Stimulated activated effector memory CD8-positive, alpha-beta T cell treated with anti-CD3 and anti-CD28 coated beads, Interleukin-12 subunit alpha, Interleukin-12 subunit beta, amount 100 ng/mL, for 72 hours (primary cell): ENCODE measurements at regions not wholly inside any gene's neighbourhood (a gene's known extent, or its start where the extent isn't known, plus 50 kb on each side); places are given as distances from the start of the nearest gene placed in this dataset.

Source experiments
- ATAC-seq: fragments of 150-1000 bp; cut with Tn5 transposase; 2 replicates; pipeline ENCODE4 v1.10.0; 2021
- DNase-seq, 2 donors: peaks; one replicate each; pipeline ENCODE4 v3.0.0; 2021 to 2022; ENCODE audit warnings: low spot score in 2 of 2
- H3K27ac Mint-ChIP-seq: one replicate; pipeline ENCODE4 v1.8.0; 2022; ENCODE audit warnings: mild to moderate bottlenecking, mixed read lengths
- H3K36me3 Mint-ChIP-seq: one replicate; pipeline ENCODE4 v1.8.0; 2022; ENCODE audit warnings: mild to moderate bottlenecking, mixed read lengths
- H3K4me1 Mint-ChIP-seq: one replicate; pipeline ENCODE4 v1.8.0; 2022; ENCODE audit warnings: mixed read lengths
- H3K4me3 Mint-ChIP-seq: one replicate; pipeline ENCODE4 v1.8.0; 2022; ENCODE audit warnings: mild to moderate bottlenecking, mixed read lengths
- H3K9me3 Mint-ChIP-seq: one replicate; pipeline ENCODE4 v1.8.0; 2022; ENCODE audit warnings: mixed read lengths

GRCh38 chr10:123529146-123529760, 136.9 kb upstream of the GPR26 start:
- ATAC-seq (no peak), DNase-seq (peak in 1 of 2 donors; percentile 36)
- Mint-ChIP-seq H3K27ac (no peak overlapping the region), H3K4me3 (no peak overlapping the region), H3K4me1 (no peaks in the 10 kb centered on the region), H3K36me3 (no peaks in the 10 kb centered on the region), H3K9me3 (peaks cover 7% of the 10 kb centered on the region)

GRCh38 chr10:123530166-123530870, 135.8 kb upstream of the GPR26 start:
- Mint-ChIP-seq H3K9me3 (peaks cover 7% of the 10 kb centered on the region), H3K36me3 (no peaks in the 10 kb centered on the region), H3K4me1 (no peaks in the 10 kb centered on the region), H3K27ac (no peak overlapping the region), H3K4me3 (no peak overlapping the region)
- ATAC-seq = no peak
- DNase-seq = peak in 1 of 2 donors; percentile 25

- H3K4me1 Mint-ChIP-seq = no peaks in the 10 kb centered on the region
- ATAC-seq (no peak), DNase-seq (peak in 1 of 2 donors; percentile 8)
- no peak overlapping the region for H3K4me3 Mint-ChIP-seq
- H3K27ac Mint-ChIP-seq = no peak overlapping the region
- H3K9me3 Mint-ChIP-seq = peaks cover 7% of the 10 kb centered on the region
- H3K36me3 Mint-ChIP-seq = no peaks in the 10 kb centered on the region
These were observed 130.8 kb upstream of the GPR26 start for GRCh38 chr10:123535386-123535785.

GRCh38 chr10:123536176-123536845, 129.8 kb upstream of the GPR26 start:
- ATAC-seq (peak; percentile 36), DNase-seq (peak in 1 of 2 donors; percentile 20)
- no peak overlapping the region for H3K27ac Mint-ChIP-seq
- no peaks in the 10 kb centered on the region for H3K36me3 Mint-ChIP-seq
- no peak overlapping the region for H3K4me3 Mint-ChIP-seq
- H3K4me1 Mint-ChIP-seq = no peaks in the 10 kb centered on the region
- H3K9me3 Mint-ChIP-seq = peaks cover 7% of the 10 kb centered on the region

- Mint-ChIP-seq H3K4me3 (no peak overlapping the region), H3K36me3 (no peaks in the 10 kb centered on the region), H3K27ac (no peak overlapping the region), H3K4me1 (no peaks in the 10 kb centered on the region), H3K9me3 (peaks cover 3% of the 10 kb centered on the region)
- DNase-seq (peak in 1 of 2 donors; percentile 12), ATAC-seq (no peak)
These were observed 128.8 kb upstream of the GPR26 start for GRCh38 chr10:123537188-123537961.

GRCh38 chr10:123538401-123539320, 127.5 kb upstream of the GPR26 start:
- Mint-ChIP-seq H3K27ac (no peak overlapping the region), H3K9me3 (no peaks in the 10 kb centered on the region), H3K36me3 (no peaks in the 10 kb centered on the region), H3K4me3 (no peak overlapping the region), H3K4me1 (no peaks in the 10 kb centered on the region)
- DNase-seq (peak in 1 of 2 donors; percentile 18), ATAC-seq (no peak)

- Mint-ChIP-seq H3K4me1 (no peaks in the 10 kb centered on the region), H3K4me3 (no peak overlapping the region), H3K36me3 (no peaks in the 10 kb centered on the region), H3K27ac (no peak overlapping the region), H3K9me3 (peaks cover 10% of the 10 kb centered on the region)
- DNase-seq = peak in 1 of 2 donors; percentile 20
- no peak for ATAC-seq
These were observed 121.2 kb upstream of the GPR26 start for GRCh38 chr10:123544986-123545385.

- ATAC-seq (no peak), DNase-seq (peak in 1 of 2 donors; percentile 12)
These were observed 117.4 kb upstream of the GPR26 start for GRCh38 chr10:123548770-123549169.

GRCh38 chr10:123549761-123550454, 116.2 kb upstream of the GPR26 start:
- Mint-ChIP-seq H3K4me1 (no peaks in the 10 kb centered on the region), H3K36me3 (no peaks in the 10 kb centered on the region), H3K9me3 (peaks cover 4% of the 10 kb centered on the region), H3K27ac (no peak overlapping the region), H3K4me3 (no peak overlapping the region)
- ATAC-seq (no peak), DNase-seq (peak in 1 of 2 donors; percentile 34)

More at GRCh38 chr10:123548770-123549169, 117.4 kb upstream of the GPR26 start:
- Mint-ChIP-seq H3K9me3 (peaks cover 10% of the 10 kb centered on the region), H3K36me3 (no peaks in the 10 kb centered on the region), H3K4me1 (no peaks in the 10 kb centered on the region), H3K27ac (no peak overlapping the region), H3K4me3 (no peak overlapping the region)

- Mint-ChIP-seq H3K4me3 (no peak overlapping the region), H3K27ac (no peak overlapping the region), H3K9me3 (peaks cover under 1% of the 10 kb centered on the region), H3K36me3 (no peaks in the 10 kb centered on the region), H3K4me1 (no peaks in the 10 kb centered on the region)
- ATAC-seq (no peak), DNase-seq (peak in 1 of 2 donors; percentile 13)
These were observed 115.5 kb upstream of the GPR26 start for GRCh38 chr10:123550675-123551096.

- Mint-ChIP-seq H3K9me3 (no peaks in the 10 kb centered on the region), H3K27ac (no peak overlapping the region), H3K4me1 (no peaks in the 10 kb centered on the region), H3K4me3 (no peak overlapping the region), H3K36me3 (no peaks in the 10 kb centered on the region)
- DNase-seq (peak in 1 of 2 donors; percentile 18), ATAC-seq (no peak)
These were observed 114.9 kb upstream of the GPR26 start for GRCh38 chr10:123551259-123551658.

GRCh38 chr10:123552760-123553554, 113.2 kb upstream of the GPR26 start:
- peak in 1 of 2 donors; percentile 36 for DNase-seq
- no peaks in the 10 kb centered on the region for H3K4me1 Mint-ChIP-seq
- no peak overlapping the region for H3K27ac Mint-ChIP-seq
- no peaks in the 10 kb centered on the region for H3K36me3 Mint-ChIP-seq
- no peaks in the 10 kb centered on the region for H3K9me3 Mint-ChIP-seq
- H3K4me3 Mint-ChIP-seq = no peak overlapping the region
- no peak for ATAC-seq

GRCh38 chr10:123553810-123554430, 112.2 kb upstream of the GPR26 start:
- no peak overlapping the region for H3K27ac Mint-ChIP-seq

More at GRCh38 chr10:123553810-123554430, 112.2 kb upstream of the GPR26 start:
- Mint-ChIP-seq H3K36me3 (no peaks in the 10 kb centered on the region), H3K4me1 (no peaks in the 10 kb centered on the region), H3K4me3 (no peak overlapping the region), H3K9me3 (no peaks in the 10 kb centered on the region)
- DNase-seq (peak in 1 of 2 donors; percentile 12), ATAC-seq (no peak)
